Lower leg skin (tissue), 4 donors: ENCODE measurements at regions not wholly inside any gene's neighbourhood (a gene's known extent, or its start where the extent isn't known, plus 50 kb on each side); places are given as distances from the start of the nearest gene placed in this dataset.

ENCODE experiments used
- DNase-seq, 2 donors: peaks; one replicate each; pipeline ENCODE4 v3.0.0-alpha.2; 2019; ENCODE audit warnings: low spot score in 2 of 2
- H3K4me3 ChIP-seq: fragments of 200-600 bp; sonication (generic); 2 replicates; pipeline ENCODE4 v1.5.1; 2017; ENCODE audit warnings: mild to moderate bottlenecking, low read depth; ENCODE audit not compliant: poor library complexity, severe bottlenecking
- CTCF ChIP-seq, 3 donors: fragments of 450-650 bp; IDR thresholded peaks; one replicate each; pipeline ENCODE4 v1.5.1; 2016; ENCODE audit warnings: antibody characterized with exemption in 3 of 3, mild to moderate bottlenecking in 3 of 3, moderate library complexity in 2 of 3
- POLR2A ChIP-seq, 2 donors: fragments of 450-650 bp; IDR thresholded peaks; one replicate each; pipeline ENCODE4 v1.6.1; 2016 to 2017; ENCODE audit warnings: antibody characterized with exemption in 2 of 2, mild to moderate bottlenecking in 1 of 2, moderate library complexity in 1 of 2
- WGBS, 2 donors: methylation state at CpG; one replicate each; pipeline ENCODE4 v1.1.5; 2018; 5-methylcytosine and 5-hydroxymethylcytosine counted together
- intact Hi-C: fragments of 100-400 bp; cut with DNase I; formaldehyde crosslinking; loops from one replicate; pipeline ENCODE4 v1.15.0; 2023; ENCODE audit warnings: low total_unique reads

DNA sequence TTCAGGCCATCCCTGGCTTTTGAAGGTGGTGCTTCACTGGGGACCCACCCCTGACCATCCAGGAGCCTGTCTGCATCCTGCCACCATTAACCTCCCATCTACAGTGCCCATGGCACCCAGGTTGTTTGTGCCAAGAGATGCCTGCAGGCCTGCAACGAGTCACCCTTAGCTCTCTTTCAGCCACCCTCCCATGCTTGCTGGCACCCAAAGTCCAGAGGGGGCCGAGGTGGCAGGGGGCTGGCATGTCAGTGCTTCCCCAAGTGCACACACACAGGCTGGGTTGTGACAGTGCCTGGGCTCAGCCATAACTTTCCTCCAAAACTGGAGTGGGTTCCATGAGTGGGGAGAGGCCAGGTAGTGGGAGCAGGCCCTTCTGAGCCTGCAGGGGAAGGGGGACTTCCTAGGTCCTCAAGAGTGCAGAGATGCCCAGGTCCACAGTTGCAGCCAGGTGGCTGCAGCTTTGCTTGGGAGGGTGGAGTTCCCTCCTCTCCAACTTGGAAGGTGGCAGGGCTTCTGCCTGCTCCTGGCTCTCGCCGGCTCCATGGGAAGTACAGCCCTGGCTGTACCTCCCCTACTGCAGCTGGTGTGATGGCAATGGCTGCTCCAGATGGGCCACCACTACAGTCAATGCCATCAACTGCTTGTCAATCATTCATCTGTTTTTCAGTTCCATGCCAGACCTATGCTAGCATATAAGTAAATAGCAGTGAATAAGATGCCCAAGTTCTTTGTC is 235.9 kb upstream of the GIMD1 start:
- 84 to 85% methylated on average over 3 to 4 of the region's 4 CpGs for WGBS, 2 donors
- intact Hi-C loops, result no loop called here
- peak in 1 of 2 donors; percentile 82 for DNase-seq
- no peak for TF ChIP-seq POLR2A (IDR thresholded peaks at IDR 0.05)
- no peak for TF ChIP-seq CTCF (IDR thresholded peaks at IDR 0.05)
- no peak overlapping the region for H3K4me3 ChIP-seq

DNA sequence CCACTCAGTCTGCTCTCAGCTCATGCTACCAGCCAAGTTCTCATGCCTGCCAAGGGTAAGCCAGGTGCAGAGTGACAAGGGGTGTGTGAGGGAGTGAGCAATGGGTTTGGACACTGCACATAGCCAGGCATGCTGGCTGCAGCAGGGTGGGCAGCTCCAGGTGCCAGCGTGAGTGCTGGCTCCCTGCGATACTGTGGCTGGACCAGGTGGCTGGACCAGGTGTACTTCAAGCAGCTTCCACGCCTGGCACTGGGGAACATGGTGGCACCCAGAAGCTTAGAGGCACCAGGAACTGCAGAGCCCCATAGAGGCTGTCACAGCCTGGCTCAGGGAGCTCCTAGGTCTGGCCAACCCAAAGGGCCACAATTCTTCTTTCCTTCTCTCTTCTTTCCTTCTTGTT is 234.9 kb upstream of the GIMD1 start:
- H3K4me3 ChIP-seq, result no peak overlapping the region
- no peak for DNase-seq
- WGBS, 2 donors, result 90 to 95% methylated on average over 3 of the region's 3 CpGs
- TF ChIP-seq POLR2A (IDR thresholded peaks at IDR 0.05), result no peak
- TF ChIP-seq CTCF (IDR thresholded peaks at IDR 0.05), result no peak
- intact Hi-C loops, result no loop called here

DNA sequence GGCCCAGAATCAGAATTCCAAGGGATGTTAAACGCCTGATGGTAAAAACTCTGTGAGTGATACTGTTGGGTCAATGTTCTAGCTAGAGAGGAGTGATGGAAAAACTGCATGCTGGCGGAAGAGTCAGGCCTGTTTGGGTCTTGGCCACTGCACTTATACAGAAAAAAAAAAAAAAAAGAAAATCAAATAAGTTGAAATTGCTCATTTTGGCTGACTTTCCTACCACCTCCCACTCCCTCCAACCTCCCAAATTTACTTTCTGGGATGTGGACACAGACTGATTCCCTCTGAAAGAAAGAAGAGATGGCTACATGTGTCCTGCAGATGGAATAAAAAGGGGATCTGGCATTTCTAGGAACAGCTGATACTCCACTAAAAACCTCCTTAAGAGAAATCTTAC is 234.1 kb upstream of the GIMD1 start:
- intact Hi-C loops, result no loop called here
- 79 to 88% methylated on average over 2 of the region's 2 CpGs for WGBS, 2 donors
- DNase-seq, result no peak
- H3K4me3 ChIP-seq, result no peak overlapping the region
- no peak for TF ChIP-seq CTCF (IDR thresholded peaks at IDR 0.05)
- no peak for TF ChIP-seq POLR2A (IDR thresholded peaks at IDR 0.05)

DNA sequence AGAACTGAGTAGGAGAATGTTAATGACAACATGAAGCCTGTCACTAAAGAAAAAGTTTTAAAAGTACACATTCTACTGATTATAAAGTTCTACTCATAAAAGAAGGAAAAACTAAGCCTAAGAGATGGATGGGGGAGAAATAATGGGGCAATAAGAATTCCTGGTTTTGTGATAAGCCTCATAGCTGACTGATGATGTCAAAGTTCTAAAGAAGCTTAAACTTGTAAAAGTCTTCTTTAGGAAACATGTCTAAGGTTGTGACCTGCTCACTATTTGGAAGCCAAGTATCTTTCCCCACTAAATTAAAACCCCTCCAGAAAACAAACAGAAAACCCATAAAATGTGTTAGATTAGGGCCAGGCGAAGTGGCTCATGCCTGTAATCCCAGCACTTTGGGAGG is 232.9 kb upstream of the GIMD1 start:
- TF ChIP-seq POLR2A (IDR thresholded peaks at IDR 0.05) (no peak), CTCF (IDR thresholded peaks at IDR 0.05) (no peak)
- no peak overlapping the region for H3K4me3 ChIP-seq
- DNase-seq, result no peak
- intact Hi-C loops, result no loop called here
- WGBS, 2 donors, result 64 to 86% methylated on average over 1 of the region's 1 CpG

DNA sequence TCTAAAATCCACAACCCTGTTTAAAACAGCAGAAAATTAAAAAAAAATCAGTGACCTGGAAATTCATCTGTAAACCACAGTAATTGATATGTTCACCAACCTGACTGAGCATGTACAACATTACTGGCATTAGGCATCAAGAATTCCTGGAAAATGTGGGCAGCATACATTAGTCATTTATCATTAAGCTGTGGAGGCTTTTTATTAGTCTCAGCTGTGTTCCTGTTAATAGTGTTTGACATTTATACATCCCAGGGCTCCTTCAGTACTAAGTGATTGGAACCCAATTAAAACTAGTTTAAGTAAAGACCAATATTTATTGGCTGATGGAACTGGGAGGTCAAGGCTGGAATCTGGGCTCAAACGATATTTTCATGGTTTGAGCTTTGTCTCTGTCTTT is 227.3 kb upstream of the GIMD1 start:
- TF ChIP-seq CTCF (IDR thresholded peaks at IDR 0.05), result no peak
- no peak for TF ChIP-seq POLR2A (IDR thresholded peaks at IDR 0.05)
- intact Hi-C loops, result no loop called here
- no peak for DNase-seq
- 61 to 72% methylated on average over 1 of the region's 1 CpG for WGBS, 2 donors
- no peak overlapping the region for H3K4me3 ChIP-seq
